HK-2 (cell line): ENCODE measurements at regions not wholly inside any gene's neighbourhood (a gene's known extent, or its start where the extent isn't known, plus 50 kb on each side); places are given as distances from the start of the nearest gene placed in this dataset.

ENCODE experiments used
- DNase-seq: peaks from one replicate; pipeline ENCODE4 v3.0.0-alpha.2; 2018; ENCODE audit not compliant: unreplicated experiment

- no peak for DNase-seq
Observed at GRCh38 chr10:28060031-28060607, 61.2 kb upstream of the ODAD2 start.

- no peak for DNase-seq
Observed at GRCh38 chr10:28058746-28059145, 59.9 kb upstream of the ODAD2 start.

GRCh38 chr10:28054228-28054860 is 55.5 kb upstream of the ODAD2 start:
- no peak for DNase-seq

GRCh38 chr10:28049286-28049685 is 50.4 kb upstream of the ODAD2 start:
- DNase-seq: no peak
